GM21723 (cell line): ENCODE measurements at regions not wholly inside any gene's neighbourhood (a gene's known extent, or its start where the extent isn't known, plus 50 kb on each side); places are given as distances from the start of the nearest gene placed in this dataset.
A peak's percentile ranks its signal among the peaks of the same experiment; 100 is the strongest.

Experiments used
- ATAC-seq: cut with Tn5 transposase; IDR thresholded peaks from one replicate; pipeline ENCODE4 v1.9.1; 2021; ENCODE audit warnings: mild to moderate bottlenecking, moderate library complexity; ENCODE audit not compliant: unreplicated experiment

GRCh38 chrX:13151828-13152517, 107.6 kb upstream of the FAM9C start:
- no peak for ATAC-seq

- no peak for ATAC-seq
Observed at GRCh38 chrX:13149702-13150350, 105.4 kb upstream of the FAM9C start.

- ATAC-seq = no peak
Observed at GRCh38 chrX:13147733-13148132, 103.3 kb upstream of the FAM9C start.

GRCh38 chrX:13147147-13147546, 102.7 kb upstream of the FAM9C start:
- ATAC-seq = no peak

- ATAC-seq = no peak
Observed at GRCh38 chrX:13144927-13145655, 100.7 kb upstream of the FAM9C start.

- no peak for ATAC-seq
Observed at GRCh38 chrX:13142891-13143290, 98.5 kb upstream of the FAM9C start.

- ATAC-seq = no peak
Observed at GRCh38 chrX:13140007-13140406, 95.6 kb upstream of the FAM9C start.

GRCh38 chrX:13131396-13132137, 87.1 kb upstream of the FAM9C start:
- ATAC-seq = peak; percentile 55

- no peak for ATAC-seq
Observed at GRCh38 chrX:13130816-13131215, 86.4 kb upstream of the FAM9C start.

- ATAC-seq = no peak
Observed at GRCh38 chrX:13128104-13128503, 83.7 kb upstream of the FAM9C start.

GRCh38 chrX:13126775-13127174, 82.4 kb upstream of the FAM9C start:
- no peak for ATAC-seq

GRCh38 chrX:13125188-13125587, 80.8 kb upstream of the FAM9C start:
- no peak for ATAC-seq

- no peak for ATAC-seq
Observed at GRCh38 chrX:13123857-13124345, 79.5 kb upstream of the FAM9C start.

- no peak for ATAC-seq
Observed at GRCh38 chrX:13123247-13123856, 78.9 kb upstream of the FAM9C start.

GRCh38 chrX:13121020-13121555, 76.7 kb upstream of the FAM9C start:
- no peak for ATAC-seq

GRCh38 chrX:13120017-13120416, 75.6 kb upstream of the FAM9C start:
- ATAC-seq = no peak

- no peak for ATAC-seq
Observed at GRCh38 chrX:13119386-13119785, 75.0 kb upstream of the FAM9C start.

GRCh38 chrX:13115146-13115855, 70.9 kb upstream of the FAM9C start:
- no peak for ATAC-seq

- ATAC-seq = no peak
Observed at GRCh38 chrX:13112499-13112898, 68.1 kb upstream of the FAM9C start.
